HG03558 (cell line): ENCODE measurements at regions not wholly inside any gene's neighbourhood (a gene's known extent, or its start where the extent isn't known, plus 50 kb on each side); places are given as distances from the start of the nearest gene placed in this dataset.
"Not testable (repeated sequence)": the region's sequence is repeated elsewhere in the genome, so short reads cannot be mapped to it uniquely, and the experiment has no call there.

Experiments used
- ATAC-seq: cut with Tn5 transposase; IDR thresholded peaks from one replicate; pipeline ENCODE4 v1.9.1; 2021; ENCODE audit warnings: moderate number of reproducible peaks; ENCODE audit not compliant: unreplicated experiment; ENCODE audit errors: extremely low read depth

DNA sequence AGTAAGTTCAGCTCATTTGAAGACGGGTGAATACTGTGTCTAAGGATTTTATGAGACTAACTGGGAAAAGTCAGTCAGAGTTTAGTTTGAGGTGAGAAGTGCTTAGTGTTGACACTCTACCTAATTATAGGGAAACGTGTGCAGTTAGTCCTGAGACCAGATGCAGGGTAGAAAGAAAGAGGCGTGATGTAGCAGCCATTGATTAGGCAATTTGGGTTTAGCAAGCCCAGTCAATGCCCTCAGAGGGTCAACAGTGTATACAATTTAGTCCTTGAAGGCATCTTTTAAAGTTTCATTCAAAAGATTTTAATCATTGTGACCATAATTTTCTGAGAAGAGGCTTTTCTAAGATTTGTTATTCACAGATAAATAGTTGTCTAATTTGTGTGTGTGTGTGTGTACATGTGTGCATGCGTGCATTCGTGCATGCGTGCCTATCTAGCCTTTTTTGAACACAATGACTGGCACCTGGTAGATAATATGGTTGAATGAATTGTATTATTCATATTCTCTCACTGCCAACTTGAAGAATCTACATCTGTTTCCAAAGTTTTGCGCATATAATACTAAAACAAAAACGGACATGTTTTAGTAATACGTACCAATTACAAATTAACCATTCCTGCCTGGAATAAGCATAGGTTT is 332.9 kb downstream of the SRGAP2C start:
- ATAC-seq: no peak

- no peak for ATAC-seq
Observed at GRCh38 chr1:121518726-121519041, 333.9 kb downstream of the SRGAP2C start.

GRCh38 chr1:121519042-121519755 is 334.4 kb downstream of the SRGAP2C start:
- no peak for ATAC-seq

DNA sequence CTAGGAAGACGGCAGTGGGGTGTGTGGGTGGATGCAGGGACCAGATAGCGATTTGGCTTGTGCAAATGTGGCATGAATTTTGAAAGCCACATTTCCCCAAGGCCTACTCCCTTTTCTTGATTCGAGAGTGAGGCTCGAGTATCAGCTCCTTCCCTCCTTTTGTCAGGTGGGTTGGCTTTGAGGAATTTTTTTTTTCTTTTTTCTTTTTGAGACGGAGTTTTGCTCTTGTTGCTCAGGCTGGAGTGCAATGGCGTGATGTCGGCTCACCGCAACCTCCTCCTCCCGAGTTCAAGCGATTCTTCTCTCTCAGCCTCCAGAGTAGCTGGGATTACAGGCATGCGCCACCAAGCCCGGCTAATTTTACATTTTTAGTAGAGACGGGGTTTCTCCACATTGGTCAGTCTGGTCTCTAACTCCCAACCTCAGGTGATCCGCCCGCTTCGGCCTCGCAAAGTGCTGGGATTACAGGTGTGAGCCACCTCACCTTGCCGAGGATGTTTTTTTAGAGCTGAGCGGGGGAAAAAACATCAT is 335.0 kb downstream of the SRGAP2C start:
- not testable (repeated sequence) for ATAC-seq

GRCh38 chr1:121522061-121522759 is 337.4 kb downstream of the SRGAP2C start:
- ATAC-seq: no peak

- ATAC-seq: not testable (repeated sequence)
Observed at GRCh38 chr1:121523112-121523511, 338.3 kb downstream of the SRGAP2C start.

GRCh38 chr1:121525355-121525754 is 340.6 kb downstream of the SRGAP2C start:
- no peak for ATAC-seq

DNA sequence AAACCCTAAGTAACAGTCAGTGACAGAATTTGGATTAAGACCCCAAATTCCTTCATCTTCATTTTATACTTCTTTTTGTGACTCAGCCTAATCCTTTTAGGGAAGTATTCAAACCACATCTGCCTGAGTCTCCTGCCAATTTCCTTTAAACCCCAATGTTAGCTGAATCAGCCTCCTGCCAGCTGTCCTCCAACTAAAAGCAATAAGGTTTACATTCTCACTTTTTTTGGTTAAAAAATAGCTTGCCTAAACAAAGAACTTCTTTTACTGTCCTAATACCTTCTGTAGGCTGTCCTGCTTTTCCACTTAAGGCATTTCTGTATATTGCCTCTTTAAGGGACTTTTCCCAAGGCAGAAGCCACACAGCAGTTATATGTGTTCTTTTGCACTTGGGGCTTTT is 344.2 kb downstream of the SRGAP2C start:
- not testable (repeated sequence) for ATAC-seq

DNA sequence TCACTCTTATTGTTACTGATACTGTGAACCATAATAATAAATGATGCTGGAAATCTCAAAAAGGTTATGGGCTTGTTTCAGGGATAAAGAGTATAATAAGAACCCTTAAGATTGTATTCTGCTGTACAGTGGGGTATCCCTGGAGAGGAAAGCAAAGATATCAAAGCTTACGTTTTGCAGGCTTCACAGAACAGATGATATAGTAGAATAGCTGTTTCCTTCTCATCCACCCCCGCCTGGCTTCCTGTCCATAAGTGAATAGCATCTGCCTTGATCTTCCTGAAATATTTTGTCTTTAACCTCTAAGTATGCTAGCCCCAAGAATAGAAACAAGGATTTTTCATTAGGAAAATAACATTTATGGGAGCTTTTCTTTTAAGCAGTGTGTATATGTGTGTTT is 345.3 kb downstream of the SRGAP2C start:
- not testable (repeated sequence) for ATAC-seq

- not testable (repeated sequence) for ATAC-seq
Observed at GRCh38 chr1:121531747-121532146, 347.0 kb downstream of the SRGAP2C start.

- not testable (repeated sequence) for ATAC-seq
Observed at GRCh38 chr1:121538148-121538547, 353.4 kb downstream of the SRGAP2C start.

DNA sequence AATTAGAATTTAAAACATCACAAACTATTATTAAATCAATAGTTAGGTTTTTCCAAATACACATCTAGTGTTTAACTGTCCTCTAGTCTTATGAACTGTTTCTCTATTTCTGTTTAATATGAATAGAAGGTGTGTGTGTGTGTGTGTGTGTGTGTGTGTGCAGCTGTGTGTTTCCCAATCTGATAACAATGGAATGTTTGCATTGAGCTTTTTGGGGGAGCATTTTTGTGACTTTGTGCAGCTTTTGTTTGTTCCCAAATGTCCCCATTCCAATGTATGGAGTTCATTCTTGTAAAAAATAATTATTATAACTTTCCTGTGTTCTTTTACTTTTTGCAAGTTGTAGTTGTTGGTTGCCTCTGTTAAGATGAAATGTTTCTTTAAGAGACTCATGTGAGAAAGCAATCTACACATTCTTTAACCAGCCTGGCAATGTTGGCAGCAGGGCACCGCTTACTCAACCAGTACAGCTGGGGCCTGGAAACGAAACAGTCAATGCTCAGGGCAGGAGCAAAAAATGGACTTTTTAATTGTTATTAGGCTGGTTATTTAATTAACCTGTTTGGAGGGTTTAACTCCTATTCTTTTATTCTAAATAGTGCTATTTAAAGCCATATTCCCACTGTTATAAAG is 354.3 kb downstream of the SRGAP2C start:
- no peak for ATAC-seq

GRCh38 chr1:121543988-121544387 is 359.2 kb downstream of the SRGAP2C start:
- ATAC-seq: not testable (repeated sequence)

DNA sequence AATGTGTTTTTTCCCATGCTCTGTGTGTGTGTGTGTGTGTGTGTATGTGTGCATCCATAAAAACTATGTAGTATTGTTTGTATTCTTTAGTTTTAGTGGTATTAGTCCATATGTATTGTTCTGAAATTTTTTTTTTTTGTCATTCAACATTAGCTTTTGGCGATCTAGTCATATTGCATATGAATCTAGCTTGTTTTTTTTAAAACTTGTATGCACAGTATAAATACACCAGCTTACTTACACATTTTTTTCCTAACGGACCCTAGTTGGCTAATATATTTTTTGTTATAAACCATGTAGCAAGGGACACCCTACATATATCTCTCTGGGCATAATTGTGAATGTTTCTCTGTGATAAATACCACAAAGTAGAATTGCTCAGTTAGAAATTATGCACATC is 359.7 kb downstream of the SRGAP2C start:
- ATAC-seq: no peak

DNA sequence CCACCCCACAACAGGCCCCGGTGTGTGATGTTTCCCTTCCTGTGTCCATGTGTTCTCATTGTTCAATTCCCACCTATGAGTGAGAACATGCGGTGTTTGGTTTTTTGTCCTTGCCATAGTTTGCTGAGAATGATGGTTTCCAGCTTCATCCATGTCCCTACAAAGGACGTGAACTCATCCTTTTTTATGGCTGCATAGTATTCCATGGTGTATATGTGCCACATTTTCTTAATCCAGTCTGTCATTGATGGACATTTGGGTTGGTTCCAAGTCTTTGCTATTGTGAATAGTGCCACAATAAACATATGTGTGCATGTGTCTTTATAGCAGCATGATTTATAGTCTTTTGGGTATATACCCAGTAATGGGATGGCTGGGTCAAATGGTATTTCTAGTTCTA is 361.1 kb downstream of the SRGAP2C start:
- not testable (repeated sequence) for ATAC-seq

GRCh38 chr1:121546830-121547591 is 362.2 kb downstream of the SRGAP2C start:
- ATAC-seq: no peak

- not testable (repeated sequence) for ATAC-seq
Observed at GRCh38 chr1:121547726-121548125, 363.0 kb downstream of the SRGAP2C start.

DNA sequence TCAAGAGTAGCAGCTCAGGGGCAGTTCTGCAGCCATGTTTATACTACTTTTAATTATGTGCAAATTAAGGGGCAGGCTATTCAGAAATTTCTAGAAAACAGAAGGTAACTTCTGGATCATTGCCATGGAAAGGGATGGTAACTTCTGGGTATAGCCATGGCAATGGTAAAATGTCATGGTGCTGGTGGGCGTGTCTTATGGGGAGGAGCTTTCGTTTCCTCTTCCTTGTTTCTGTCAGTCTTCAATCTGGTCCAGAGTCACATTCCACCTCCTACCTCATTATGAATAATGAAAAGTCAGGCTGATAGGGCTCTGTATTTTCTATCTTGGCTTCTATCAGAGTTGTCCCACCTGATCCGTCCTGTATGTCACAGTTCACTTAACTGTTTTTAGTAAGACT is 366.0 kb downstream of the SRGAP2C start:
- not testable (repeated sequence) for ATAC-seq

GRCh38 chr1:121551491-121551890 is 366.7 kb downstream of the SRGAP2C start:
- not testable (repeated sequence) for ATAC-seq

- ATAC-seq: not testable (repeated sequence)
Observed at GRCh38 chr1:121556560-121556959, 371.8 kb downstream of the SRGAP2C start.
